ENCODE measurements at regions not wholly inside any gene's neighbourhood (a gene's known extent, or its start where the extent isn't known, plus 50 kb on each side); places are given as distances from the start of the nearest gene placed in this dataset.

DNA sequence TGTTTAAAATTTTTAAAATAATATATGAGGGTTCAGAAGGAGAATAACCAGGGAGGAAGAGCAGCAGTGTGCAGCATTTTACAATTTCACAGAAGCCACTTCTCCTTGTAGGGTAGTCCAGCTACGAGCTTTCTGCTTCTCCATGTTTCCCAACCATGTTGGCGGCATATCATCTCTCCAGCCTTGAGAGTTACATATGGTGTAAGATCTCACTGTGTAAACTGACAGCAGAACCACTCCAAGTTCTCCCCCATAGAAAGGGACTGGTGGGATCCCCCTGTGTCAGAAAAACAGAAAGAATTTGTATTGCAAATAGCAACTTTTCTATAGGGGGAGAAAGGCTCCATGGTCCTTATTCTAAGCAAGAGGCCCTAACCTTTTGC lies 266.8 kb upstream of the ACVR2A start:
- TF ChIP-seq, protein P1, sequence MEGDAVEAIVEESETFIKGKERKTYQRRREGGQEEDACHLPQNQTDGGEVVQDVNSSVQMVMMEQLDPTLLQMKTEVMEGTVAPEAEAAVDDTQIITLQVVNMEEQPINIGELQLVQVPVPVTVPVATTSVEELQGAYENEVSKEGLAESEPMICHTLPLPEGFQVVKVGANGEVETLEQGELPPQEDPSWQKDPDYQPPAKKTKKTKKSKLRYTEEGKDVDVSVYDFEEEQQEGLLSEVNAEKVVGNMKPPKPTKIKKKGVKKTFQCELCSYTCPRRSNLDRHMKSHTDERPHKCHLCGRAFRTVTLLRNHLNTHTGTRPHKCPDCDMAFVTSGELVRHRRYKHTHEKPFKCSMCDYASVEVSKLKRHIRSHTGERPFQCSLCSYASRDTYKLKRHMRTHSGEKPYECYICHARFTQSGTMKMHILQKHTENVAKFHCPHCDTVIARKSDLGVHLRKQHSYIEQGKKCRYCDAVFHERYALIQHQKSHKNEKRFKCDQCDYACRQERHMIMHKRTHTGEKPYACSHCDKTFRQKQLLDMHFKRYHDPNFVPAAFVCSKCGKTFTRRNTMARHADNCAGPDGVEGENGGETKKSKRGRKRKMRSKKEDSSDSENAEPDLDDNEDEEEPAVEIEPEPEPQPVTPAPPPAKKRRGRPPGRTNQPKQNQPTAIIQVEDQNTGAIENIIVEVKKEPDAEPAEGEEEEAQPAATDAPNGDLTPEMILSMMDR (IDR thresholded peaks at IDR 0.05; ENCODE audit: insufficient read depth, low read depth, low read length): no peak
- TF ChIP-seq EZH2 (IDR thresholded peaks at IDR 0.05; ENCODE audit: insufficient read depth, low read length): no peak

Data from astrocyte (in vitro differentiated cells and primary cell).